Activated CD4-positive, alpha-beta T cell treated with anti-CD3 and anti-CD28 coated beads, Interleukin-2, amount 10 ng/mL, durations not matched to agents 7 days and 5 days (primary cell): ENCODE measurements at regions not wholly inside any gene's neighbourhood (a gene's known extent, or its start where the extent isn't known, plus 50 kb on each side); places are given as distances from the start of the nearest gene placed in this dataset.

Source experiments
- CTCF ChIA-PET: fragments of 350-600 bp; sonication (Branson Sonifier 250); formaldehyde crosslinking; loops from one replicate; lab custom pipeline; 2021; ENCODE audit warnings: antibody characterized with exemption; lab: Charles Lee
- POLR2A ChIA-PET: fragments of 350-600 bp; sonication (Branson Sonifier 250); formaldehyde crosslinking; loops from one replicate; lab custom pipeline; 2021; ENCODE audit warnings: antibody characterized with exemption; lab: Charles Lee
- DNase-seq: peaks from one replicate; pipeline ENCODE4 v3.0.0-alpha.2; 2020
- H3K27ac Mint-ChIP-seq: one replicate; pipeline ENCODE4 v1.8.0; 2021; ENCODE audit warnings: mild to moderate bottlenecking, moderate library complexity, mixed read lengths
- H3K27me3 Mint-ChIP-seq: one replicate; pipeline ENCODE4 v1.8.0; 2021; ENCODE audit warnings: mixed read lengths
- H3K36me3 Mint-ChIP-seq: one replicate; pipeline ENCODE4 v1.8.0; 2021; ENCODE audit warnings: low read depth, mixed read lengths
- H3K4me1 Mint-ChIP-seq: one replicate; pipeline ENCODE4 v1.8.0; 2021; ENCODE audit warnings: mixed read lengths
- H3K4me3 Mint-ChIP-seq: one replicate; pipeline ENCODE4 v1.8.0; 2021; ENCODE audit warnings: mild to moderate bottlenecking, moderate library complexity, mixed read lengths
- H3K9me3 Mint-ChIP-seq: one replicate; pipeline ENCODE4 v1.8.0; 2021; ENCODE audit warnings: mixed read lengths

DNA sequence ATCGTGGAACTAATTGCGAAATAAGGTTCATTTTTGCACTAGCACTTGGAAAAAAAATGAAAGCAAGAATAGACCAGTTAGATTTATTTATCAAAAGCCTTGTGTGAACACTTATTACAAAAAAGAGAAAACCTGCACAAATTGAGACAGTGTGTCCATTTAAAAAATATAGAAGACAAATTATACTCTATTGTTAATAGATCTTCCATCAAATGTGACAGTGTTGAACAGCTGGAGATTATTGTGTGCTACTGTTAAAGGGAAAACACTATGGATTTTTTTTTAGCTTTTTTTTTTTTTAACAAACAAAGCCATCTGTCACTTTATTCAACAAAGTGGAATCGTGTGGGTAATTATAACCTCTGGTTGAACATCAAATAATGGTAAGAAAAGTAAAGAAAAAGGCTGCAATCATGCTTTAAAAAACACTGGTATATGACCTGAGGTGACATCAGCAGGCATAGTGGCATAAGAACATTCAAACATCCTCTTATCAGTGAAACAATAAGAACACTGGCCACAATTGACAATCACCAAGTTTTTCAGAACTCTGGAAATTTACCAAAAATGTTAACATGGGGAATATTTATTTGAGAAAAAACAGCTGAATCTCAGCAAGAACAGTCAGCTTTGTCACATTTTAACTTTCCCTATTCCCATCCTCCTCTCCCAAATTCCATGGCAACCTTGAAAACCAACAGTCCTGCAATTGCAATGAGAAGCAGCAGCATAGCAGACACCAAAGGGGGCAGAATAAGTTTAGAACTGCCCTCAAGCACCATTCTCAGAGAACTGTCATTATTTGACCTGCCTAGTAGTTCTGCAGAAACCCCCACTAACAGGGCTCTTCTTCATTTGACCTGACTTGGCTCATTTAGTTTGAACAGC is 442.3 kb upstream of the MON1B start:
- Mint-ChIP-seq H3K4me3 (no peak overlapping the region), H3K4me1 (no peaks in the 10 kb centered on the region), H3K27me3 (no peaks in the 10 kb centered on the region), H3K36me3 (no peaks in the 10 kb centered on the region), H3K9me3 (peaks cover 5% of the 10 kb centered on the region), H3K27ac (no peak overlapping the region)
- POLR2A ChIA-PET = no interaction called here
- no peak for DNase-seq
- CTCF ChIA-PET = no interaction called here

DNA sequence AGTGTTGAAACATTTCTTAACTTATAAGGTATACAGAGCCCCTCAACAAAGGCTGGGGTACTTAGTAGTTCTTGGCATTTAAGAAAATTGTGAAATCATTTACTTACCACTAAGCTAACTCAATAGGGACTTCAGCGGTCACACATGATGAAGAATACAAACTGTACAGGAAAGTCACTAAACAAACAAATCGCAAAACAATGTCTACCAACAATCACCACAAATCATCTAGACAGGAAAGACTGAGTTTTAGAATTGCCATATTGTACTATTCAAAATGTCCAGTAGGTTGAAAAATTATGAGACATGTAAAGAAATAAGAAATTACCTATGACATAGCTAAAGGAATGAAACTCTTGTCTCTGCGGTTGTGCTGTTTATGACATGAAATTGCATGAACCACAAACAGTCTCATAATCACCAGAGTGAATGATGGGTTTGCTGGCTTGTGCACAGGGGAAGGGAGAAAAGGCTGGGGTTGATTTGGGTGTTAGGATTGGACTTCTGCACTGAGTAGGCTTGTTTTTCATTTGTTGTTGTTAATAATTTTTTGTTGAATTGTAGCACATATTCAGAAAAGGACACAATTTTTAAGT is 441.1 kb upstream of the MON1B start:
- Mint-ChIP-seq H3K4me3 (no peak overlapping the region), H3K27me3 (no peaks in the 10 kb centered on the region), H3K27ac (no peak overlapping the region), H3K9me3 (peaks cover 5% of the 10 kb centered on the region), H3K36me3 (no peaks in the 10 kb centered on the region), H3K4me1 (no peaks in the 10 kb centered on the region)
- POLR2A ChIA-PET = no interaction called here
- no peak for DNase-seq
- CTCF ChIA-PET = no interaction called here

DNA sequence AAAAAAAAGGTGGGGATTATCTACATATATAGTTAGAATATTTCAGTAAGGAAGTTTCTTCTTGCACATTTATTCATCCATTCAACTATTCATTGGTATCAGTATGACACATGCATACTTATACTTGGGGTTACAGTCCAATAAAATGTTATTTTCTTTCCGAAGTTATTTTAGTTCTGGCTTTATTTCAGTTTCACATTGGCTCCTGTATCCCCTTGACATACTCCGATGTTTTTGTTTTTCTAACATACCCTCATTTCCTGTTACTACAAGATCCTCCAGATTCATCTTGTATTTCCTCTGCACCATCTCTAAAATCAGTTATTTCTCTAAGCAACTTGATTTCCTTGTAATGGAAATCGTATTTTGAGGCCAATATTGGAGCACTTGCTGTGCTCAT is 435.5 kb upstream of the MON1B start:
- POLR2A ChIA-PET = no interaction called here
- no peak overlapping the region for H3K4me3 Mint-ChIP-seq

DNA sequence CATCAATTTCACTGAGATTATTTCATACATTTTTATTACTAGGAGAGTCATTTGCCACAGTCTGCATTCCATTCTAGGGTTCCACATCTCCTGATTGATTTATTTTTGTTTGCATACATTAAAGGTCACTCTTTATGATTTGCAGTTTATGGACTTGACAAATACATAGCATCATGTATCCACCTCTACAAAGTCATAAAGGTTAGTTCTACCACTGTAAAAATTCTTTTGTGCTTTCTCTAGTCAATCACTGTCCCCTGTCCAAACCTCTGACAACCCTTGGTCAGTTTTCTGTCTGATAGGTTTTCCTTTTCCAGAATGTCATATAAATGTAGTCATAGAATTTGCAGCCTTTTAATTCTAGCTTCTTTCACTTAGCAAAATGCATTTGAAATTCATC is 434.6 kb upstream of the MON1B start:
- H3K27me3 Mint-ChIP-seq = no peaks in the 10 kb centered on the region
- no peak overlapping the region for H3K4me3 Mint-ChIP-seq
- H3K9me3 Mint-ChIP-seq = no peaks in the 10 kb centered on the region
- no peaks in the 10 kb centered on the region for H3K36me3 Mint-ChIP-seq
- ChIA-PET POLR2A (no interaction called here), CTCF (no interaction called here)
- H3K4me1 Mint-ChIP-seq = no peaks in the 10 kb centered on the region
- no peak overlapping the region for H3K27ac Mint-ChIP-seq
- DNase-seq = no peak

More for the DNA sequence above, 435.5 kb upstream of the MON1B start:
- CTCF ChIA-PET = no interaction called here
- H3K4me1 Mint-ChIP-seq = no peaks in the 10 kb centered on the region
- no peaks in the 10 kb centered on the region for H3K27me3 Mint-ChIP-seq
- H3K27ac Mint-ChIP-seq = no peak overlapping the region
- DNase-seq = no peak
- H3K36me3 Mint-ChIP-seq = no peaks in the 10 kb centered on the region
- no peaks in the 10 kb centered on the region for H3K9me3 Mint-ChIP-seq

DNA sequence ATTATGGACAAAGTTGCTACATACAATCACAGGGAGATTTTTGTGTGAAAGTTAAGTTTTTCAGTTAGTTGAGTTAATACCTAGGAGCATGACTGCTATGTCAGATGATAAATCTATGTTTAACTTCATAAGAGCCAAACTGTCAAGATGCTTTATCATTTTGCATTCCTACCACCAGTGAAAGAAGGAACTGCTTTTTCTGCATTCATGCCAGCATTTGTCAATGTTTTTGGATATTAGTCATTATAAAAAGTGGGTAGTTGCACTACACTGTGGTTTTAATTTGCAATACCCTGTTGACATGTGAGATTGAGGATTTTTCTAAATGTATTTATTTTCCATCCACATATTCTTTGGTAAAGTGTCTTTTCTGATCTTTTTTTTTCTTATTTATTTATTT is 434.0 kb upstream of the MON1B start:
- CTCF ChIA-PET = no interaction called here
- Mint-ChIP-seq H3K27me3 (no peaks in the 10 kb centered on the region), H3K27ac (no peak overlapping the region), H3K9me3 (peaks cover under 1% of the 10 kb centered on the region), H3K36me3 (no peaks in the 10 kb centered on the region), H3K4me3 (no peak overlapping the region), H3K4me1 (no peaks in the 10 kb centered on the region)
- DNase-seq = no peak
- POLR2A ChIA-PET = no interaction called here

DNA sequence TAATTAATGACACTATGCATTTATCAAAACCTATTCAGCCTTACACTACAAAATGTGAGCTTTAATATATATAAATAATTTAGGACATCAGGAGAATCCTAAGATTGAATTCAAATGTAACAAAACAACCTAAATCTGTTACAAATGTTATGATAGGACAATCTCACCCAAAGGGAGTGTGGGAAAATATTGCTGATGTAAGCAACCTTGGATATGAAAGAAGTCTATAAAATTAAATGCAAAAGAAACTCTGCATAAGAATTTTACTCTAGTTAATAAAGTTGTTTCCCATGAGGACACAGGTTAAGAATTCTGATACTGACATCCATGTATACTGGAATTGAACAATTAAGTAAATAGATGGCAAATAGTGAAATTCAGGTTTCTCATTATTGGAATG is 424.5 kb upstream of the MON1B start:
- Mint-ChIP-seq H3K4me1 (no peaks in the 10 kb centered on the region), H3K4me3 (no peak overlapping the region), H3K27me3 (no peaks in the 10 kb centered on the region), H3K36me3 (no peaks in the 10 kb centered on the region), H3K27ac (no peak overlapping the region), H3K9me3 (peaks cover 3% of the 10 kb centered on the region)
- no peak for DNase-seq
- ChIA-PET POLR2A (no interaction called here), CTCF (no interaction called here)

DNA sequence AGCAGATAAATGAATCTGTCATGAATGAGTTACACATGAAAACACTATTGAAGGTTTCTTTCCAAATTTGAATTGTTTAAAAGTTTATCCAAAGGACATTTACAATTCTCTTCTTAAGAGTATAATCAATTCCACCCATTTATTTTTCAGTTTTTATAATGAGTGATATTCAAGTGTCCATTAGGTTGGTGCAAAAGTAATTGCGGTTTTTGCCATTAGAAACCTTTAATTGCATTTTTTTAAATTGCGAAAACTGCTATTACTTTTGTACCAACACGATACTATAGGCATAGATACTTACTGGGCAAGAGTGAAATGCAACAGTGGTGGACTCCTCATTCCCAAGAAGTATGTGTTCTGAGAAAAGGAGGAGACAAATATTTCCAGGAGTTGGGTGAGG is 422.7 kb upstream of the MON1B start:
- Mint-ChIP-seq H3K9me3 (no peaks in the 10 kb centered on the region), H3K36me3 (no peaks in the 10 kb centered on the region), H3K4me3 (no peak overlapping the region), H3K27me3 (no peaks in the 10 kb centered on the region), H3K27ac (no peak overlapping the region), H3K4me1 (no peaks in the 10 kb centered on the region)
- POLR2A ChIA-PET = no interaction called here
- CTCF ChIA-PET = no interaction called here
- no peak for DNase-seq

DNA sequence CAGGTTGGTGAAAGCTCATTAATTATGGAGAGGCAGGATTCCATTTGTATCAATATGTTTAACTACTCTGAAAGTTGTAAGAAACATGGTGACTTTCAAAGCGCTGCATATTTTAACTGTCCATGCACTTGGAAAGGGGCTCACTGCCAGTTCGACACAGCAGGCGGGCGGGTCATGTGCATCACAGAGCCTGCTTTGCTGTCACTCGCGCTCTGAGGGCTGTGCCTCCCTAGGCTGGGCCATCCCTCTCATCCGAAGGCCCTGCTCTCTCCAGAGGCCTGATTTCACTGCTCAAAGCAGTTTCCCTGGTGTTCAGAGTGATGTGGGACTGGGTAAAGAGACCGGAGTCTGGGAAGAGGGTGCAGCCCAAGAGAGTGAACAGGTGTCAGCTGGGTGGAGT is 422.0 kb upstream of the MON1B start:
- no peak for DNase-seq
- no peaks in the 10 kb centered on the region for H3K9me3 Mint-ChIP-seq
- H3K27me3 Mint-ChIP-seq = no peaks in the 10 kb centered on the region
- no peaks in the 10 kb centered on the region for H3K4me1 Mint-ChIP-seq
- H3K4me3 Mint-ChIP-seq = no peak overlapping the region
- no peak overlapping the region for H3K27ac Mint-ChIP-seq
- H3K36me3 Mint-ChIP-seq = no peaks in the 10 kb centered on the region
- ChIA-PET POLR2A (no interaction called here), CTCF (no interaction called here)

DNA sequence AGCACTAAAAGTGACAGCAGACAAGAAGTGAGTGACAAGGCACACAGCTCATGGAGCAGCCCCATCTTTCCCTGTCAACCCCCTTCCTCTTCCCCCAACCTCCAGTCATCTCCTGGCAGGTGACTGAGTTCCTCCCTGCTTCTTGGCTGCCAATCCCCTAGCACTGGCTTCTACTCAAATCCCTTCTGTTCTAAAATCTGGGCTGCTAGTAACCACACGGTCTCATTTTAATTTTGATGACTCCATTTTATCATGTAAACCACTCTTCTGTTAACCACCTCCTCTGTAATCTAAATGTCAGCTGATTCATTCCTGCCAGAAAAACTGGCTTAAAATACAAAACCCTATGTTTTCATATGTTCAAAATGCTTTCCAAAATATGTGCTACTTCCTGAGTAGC is 419.8 kb upstream of the MON1B start:
- POLR2A ChIA-PET = no interaction called here

DNA sequence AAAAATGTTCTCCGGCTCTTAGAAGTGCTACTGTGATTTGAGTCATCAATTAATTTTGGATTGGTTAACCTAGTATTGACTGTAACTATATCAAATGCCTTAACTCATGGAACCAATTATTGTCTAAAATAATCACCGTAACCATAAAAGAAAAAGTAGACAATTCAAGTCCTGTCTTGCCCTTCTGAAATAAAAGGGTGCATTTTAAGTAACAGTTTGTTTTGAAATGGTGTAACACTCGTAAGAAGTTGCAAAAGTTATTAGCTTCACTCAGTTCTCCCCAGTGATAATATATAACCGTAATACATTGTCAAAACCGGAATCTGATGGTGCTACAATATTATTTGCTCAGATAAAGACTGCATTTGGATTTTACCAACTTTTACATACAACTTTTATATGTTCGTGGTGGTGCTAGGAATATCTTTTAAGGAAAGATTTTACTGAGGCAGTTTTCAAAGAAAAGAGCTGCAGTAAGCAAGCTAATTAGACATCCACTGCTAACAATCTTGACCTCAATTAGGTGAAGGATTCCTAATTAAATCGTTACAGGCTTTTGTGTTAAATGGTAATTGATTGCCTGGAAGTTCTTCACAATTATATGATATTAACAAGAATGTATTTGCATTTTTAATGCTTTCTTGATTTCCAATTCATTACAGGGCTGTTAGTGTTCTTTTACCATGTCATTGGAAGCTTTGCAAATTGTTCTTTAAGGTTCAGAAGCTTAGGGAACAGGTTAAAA is 413.1 kb upstream of the MON1B start:
- DNase-seq = no peak
- ChIA-PET CTCF (no interaction called here), POLR2A (no interaction called here)
- Mint-ChIP-seq H3K9me3 (peaks cover 6% of the 10 kb centered on the region), H3K4me1 (no peaks in the 10 kb centered on the region), H3K36me3 (no peaks in the 10 kb centered on the region), H3K27ac (no peak overlapping the region), H3K27me3 (no peaks in the 10 kb centered on the region), H3K4me3 (no peak overlapping the region)

More for the DNA sequence above, 419.8 kb upstream of the MON1B start:
- DNase-seq = no peak
- Mint-ChIP-seq H3K4me3 (no peak overlapping the region), H3K27me3 (no peaks in the 10 kb centered on the region), H3K36me3 (no peaks in the 10 kb centered on the region), H3K4me1 (no peaks in the 10 kb centered on the region), H3K9me3 (no peaks in the 10 kb centered on the region), H3K27ac (no peak overlapping the region)
- CTCF ChIA-PET = no interaction called here

DNA sequence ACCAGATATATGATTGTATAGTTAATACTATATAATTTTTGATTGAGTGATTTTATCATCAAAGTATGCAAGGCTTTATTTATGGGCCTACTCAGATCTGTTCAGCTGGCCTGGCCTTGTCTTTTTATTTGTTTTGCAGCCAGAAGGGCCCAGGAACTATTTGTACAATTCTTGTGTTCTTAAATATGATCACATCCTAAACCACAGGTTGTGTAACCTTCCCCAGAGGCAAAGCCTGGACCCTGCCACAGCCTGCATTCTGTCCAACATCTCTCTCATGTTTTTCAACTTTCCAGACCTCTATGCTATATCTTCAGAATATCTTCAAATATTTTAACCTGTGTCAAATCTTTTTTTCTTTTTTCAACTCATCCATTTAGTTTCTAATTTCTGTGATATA is 410.4 kb upstream of the MON1B start:
- no peak for DNase-seq

DNA sequence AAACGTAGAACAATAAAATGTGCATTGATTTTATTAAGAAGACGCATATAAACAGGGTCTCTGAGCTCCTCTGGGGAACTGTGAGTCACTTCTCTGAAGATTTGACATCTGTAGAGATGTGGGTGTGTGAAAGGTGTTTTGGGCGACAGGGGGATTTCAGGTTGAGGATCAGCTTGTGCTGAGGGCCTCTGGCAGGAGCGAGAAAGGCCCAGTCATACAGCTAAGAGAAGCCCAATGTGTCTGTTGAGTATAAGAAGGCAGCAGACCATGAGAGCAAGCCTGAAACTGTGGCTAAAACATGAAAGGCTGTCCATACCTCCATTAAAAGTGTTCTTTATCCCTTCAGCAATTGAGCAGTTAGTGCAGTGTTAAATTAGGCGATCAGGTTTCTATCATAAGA is 406.5 kb upstream of the MON1B start:
- Mint-ChIP-seq H3K27me3 (no peaks in the 10 kb centered on the region), H3K9me3 (peaks cover 7% of the 10 kb centered on the region), H3K36me3 (no peaks in the 10 kb centered on the region), H3K4me1 (no peaks in the 10 kb centered on the region), H3K4me3 (no peak overlapping the region), H3K27ac (no peak overlapping the region)
- DNase-seq = no peak
- ChIA-PET CTCF (no interaction called here), POLR2A (no interaction called here)

More for the DNA sequence above, 410.4 kb upstream of the MON1B start:
- H3K27ac Mint-ChIP-seq = no peak overlapping the region
- H3K4me3 Mint-ChIP-seq = no peak overlapping the region
- no peaks in the 10 kb centered on the region for H3K27me3 Mint-ChIP-seq
- H3K9me3 Mint-ChIP-seq = peaks cover 10% of the 10 kb centered on the region
- H3K4me1 Mint-ChIP-seq = no peaks in the 10 kb centered on the region
- ChIA-PET CTCF (no interaction called here), POLR2A (no interaction called here)
- no peaks in the 10 kb centered on the region for H3K36me3 Mint-ChIP-seq

DNA sequence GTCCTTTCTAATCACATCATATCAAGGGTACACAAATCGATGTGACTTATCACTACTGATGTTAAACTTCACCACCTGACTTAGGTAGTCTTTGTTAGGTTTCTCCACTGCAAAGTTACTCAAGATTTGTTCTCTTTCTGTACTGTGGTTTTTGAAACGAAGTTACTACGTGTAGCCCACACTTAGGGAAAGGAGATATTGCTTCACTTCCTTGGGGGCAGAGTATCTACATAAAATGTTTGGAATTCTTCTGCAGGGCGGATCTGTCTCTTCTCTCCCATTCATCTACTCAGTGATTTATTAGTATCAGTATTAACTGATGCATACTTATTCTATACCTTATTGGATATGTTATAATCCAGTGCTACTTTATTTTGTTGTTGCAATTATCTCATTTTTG is 403.6 kb upstream of the MON1B start:
- H3K9me3 Mint-ChIP-seq = peaks cover 4% of the 10 kb centered on the region
- H3K4me1 Mint-ChIP-seq = no peaks in the 10 kb centered on the region
- ChIA-PET POLR2A (no interaction called here), CTCF (no interaction called here)
- H3K27ac Mint-ChIP-seq = no peak overlapping the region
- H3K36me3 Mint-ChIP-seq = no peaks in the 10 kb centered on the region
- no peak overlapping the region for H3K4me3 Mint-ChIP-seq
- no peak for DNase-seq
- H3K27me3 Mint-ChIP-seq = no peaks in the 10 kb centered on the region
